Prostate gland (tissue), 2 donors: ENCODE measurements at regions not wholly inside any gene's neighbourhood (a gene's known extent, or its start where the extent isn't known, plus 50 kb on each side); places are given as distances from the start of the nearest gene placed in this dataset.

ENCODE experiments used
- POLR2A ChIP-seq: fragments of 450-650 bp; IDR thresholded peaks from one replicate; pipeline ENCODE4 v1.6.1; 2016; ENCODE audit warnings: antibody characterized with exemption, mild to moderate bottlenecking
- TF ChIP-seq, protein P1 (sequence below), 4 experiments: fragments of 200-600 bp in 2 of 4; fragments of 450-650 bp in 2 of 4; sonication (generic) in 2 of 4; IDR thresholded peaks; 1 replicate in 3 of 4; 2 replicates in 1 of 4; pipeline ENCODE4 v1.5.1; 2016 to 2019; ENCODE audit warnings: antibody characterized with exemption in 4 of 4, mild to moderate bottlenecking in 2 of 4, moderate library complexity in 2 of 4

GRCh38 chr2:111522231-111522768 lies 361.7 kb downstream of the ANAPC1 start:
- TF ChIP-seq, protein P1, sequence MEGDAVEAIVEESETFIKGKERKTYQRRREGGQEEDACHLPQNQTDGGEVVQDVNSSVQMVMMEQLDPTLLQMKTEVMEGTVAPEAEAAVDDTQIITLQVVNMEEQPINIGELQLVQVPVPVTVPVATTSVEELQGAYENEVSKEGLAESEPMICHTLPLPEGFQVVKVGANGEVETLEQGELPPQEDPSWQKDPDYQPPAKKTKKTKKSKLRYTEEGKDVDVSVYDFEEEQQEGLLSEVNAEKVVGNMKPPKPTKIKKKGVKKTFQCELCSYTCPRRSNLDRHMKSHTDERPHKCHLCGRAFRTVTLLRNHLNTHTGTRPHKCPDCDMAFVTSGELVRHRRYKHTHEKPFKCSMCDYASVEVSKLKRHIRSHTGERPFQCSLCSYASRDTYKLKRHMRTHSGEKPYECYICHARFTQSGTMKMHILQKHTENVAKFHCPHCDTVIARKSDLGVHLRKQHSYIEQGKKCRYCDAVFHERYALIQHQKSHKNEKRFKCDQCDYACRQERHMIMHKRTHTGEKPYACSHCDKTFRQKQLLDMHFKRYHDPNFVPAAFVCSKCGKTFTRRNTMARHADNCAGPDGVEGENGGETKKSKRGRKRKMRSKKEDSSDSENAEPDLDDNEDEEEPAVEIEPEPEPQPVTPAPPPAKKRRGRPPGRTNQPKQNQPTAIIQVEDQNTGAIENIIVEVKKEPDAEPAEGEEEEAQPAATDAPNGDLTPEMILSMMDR (IDR thresholded peaks at IDR 0.05) = no peak
- TF ChIP-seq POLR2A = no peak
